ENCODE measurements at regions not wholly inside any gene's neighbourhood (a gene's known extent, or its start where the extent isn't known, plus 50 kb on each side); places are given as distances from the start of the nearest gene placed in this dataset.

DNA sequence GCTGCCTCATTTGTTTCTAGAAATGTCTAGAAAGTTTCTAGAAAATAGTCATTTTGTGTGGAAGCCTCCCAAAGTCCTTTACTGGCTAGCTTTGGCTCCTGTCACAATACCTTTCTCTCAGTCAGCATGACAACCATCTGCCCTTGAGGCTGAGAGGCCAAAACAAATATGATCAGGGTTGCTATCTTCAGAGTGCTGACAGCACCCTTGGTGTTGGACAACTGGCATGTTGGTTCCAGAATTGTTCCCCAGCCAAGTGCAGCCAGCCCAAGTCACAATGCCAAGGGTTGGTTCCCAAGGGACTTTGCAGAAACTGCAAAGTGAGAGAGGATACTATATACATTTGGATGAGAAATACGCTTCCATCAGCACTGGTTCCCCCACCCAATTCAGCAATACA lies 140.9 kb upstream of the GAS1 start:
- TF ChIP-seq, protein P1, sequence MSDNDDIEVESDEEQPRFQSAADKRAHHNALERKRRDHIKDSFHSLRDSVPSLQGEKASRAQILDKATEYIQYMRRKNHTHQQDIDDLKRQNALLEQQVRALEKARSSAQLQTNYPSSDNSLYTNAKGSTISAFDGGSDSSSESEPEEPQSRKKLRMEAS (IDR thresholded peaks at IDR 0.05; ENCODE audit: insufficient read depth, insufficient read length) = no peak
- TF ChIP-seq POLR2A (IDR thresholded peaks at IDR 0.05; ENCODE audit: low read depth, low read length) (no peak), GATA2 (IDR thresholded peaks at IDR 0.05; ENCODE audit: insufficient read depth, insufficient read length, low read depth, low read length) (no peak), JUN (IDR thresholded peaks at IDR 0.05; ENCODE audit: borderline replicate concordance, insufficient read depth, insufficient read length, low read depth) (no peak), POLR2AphosphoS5 (IDR thresholded peaks at IDR 0.05; ENCODE audit: insufficient read depth, low read depth, low read length) (no peak), MYC (IDR thresholded peaks at IDR 0.05; ENCODE audit: low read depth, low read length) (no peak), FOS (IDR thresholded peaks at IDR 0.05; ENCODE audit: borderline replicate concordance, insufficient read depth, low read length) (no peak), EZH2 (IDR thresholded peaks at IDR 0.05; ENCODE audit: borderline replicate concordance, low read depth, low read length, severe bottlenecking) (no peak)
- TF ChIP-seq, protein P2, sequence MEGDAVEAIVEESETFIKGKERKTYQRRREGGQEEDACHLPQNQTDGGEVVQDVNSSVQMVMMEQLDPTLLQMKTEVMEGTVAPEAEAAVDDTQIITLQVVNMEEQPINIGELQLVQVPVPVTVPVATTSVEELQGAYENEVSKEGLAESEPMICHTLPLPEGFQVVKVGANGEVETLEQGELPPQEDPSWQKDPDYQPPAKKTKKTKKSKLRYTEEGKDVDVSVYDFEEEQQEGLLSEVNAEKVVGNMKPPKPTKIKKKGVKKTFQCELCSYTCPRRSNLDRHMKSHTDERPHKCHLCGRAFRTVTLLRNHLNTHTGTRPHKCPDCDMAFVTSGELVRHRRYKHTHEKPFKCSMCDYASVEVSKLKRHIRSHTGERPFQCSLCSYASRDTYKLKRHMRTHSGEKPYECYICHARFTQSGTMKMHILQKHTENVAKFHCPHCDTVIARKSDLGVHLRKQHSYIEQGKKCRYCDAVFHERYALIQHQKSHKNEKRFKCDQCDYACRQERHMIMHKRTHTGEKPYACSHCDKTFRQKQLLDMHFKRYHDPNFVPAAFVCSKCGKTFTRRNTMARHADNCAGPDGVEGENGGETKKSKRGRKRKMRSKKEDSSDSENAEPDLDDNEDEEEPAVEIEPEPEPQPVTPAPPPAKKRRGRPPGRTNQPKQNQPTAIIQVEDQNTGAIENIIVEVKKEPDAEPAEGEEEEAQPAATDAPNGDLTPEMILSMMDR (IDR thresholded peaks at IDR 0.05; ENCODE audit: extremely low read depth in 1 of 2, insufficient read depth in 1 of 2, low read depth in 1 of 2, low read length in 2 of 2) = no peak
- no peak for DNase-seq (ENCODE audit: low read depth, low spot score)
- H3K4me1 ChIP-seq (ENCODE audit: control insufficient read depth, extremely low read depth, insufficient read depth, low read length) = no peaks in the 10 kb centered on the region
- no peak overlapping the region for H3K4me2 ChIP-seq (ENCODE audit: insufficient read depth, low read length)
- peaks cover 3% of the 10 kb centered on the region for H3K9me3 ChIP-seq (replicated peaks; ENCODE audit: control insufficient read depth, insufficient read depth, low read length)
- H3K27me3 ChIP-seq (ENCODE audit: control insufficient read depth in 2 of 2, insufficient read depth in 2 of 2, low read length in 2 of 2) = no peaks in the 10 kb centered on the region
- ChIA-PET CTCF (no interaction called here), POLR2A (no interaction called here)
- H3K27ac ChIP-seq (ENCODE audit: insufficient read depth, low read depth, low read length) = no peak overlapping the region
- intact Hi-C loops (cut with micrococcal nuclease) (no loop called here), dilution Hi-C loops (cut with MboI; ENCODE audit: extremely low pct_ligation_motif_present, low sequenced_read_pairs) (no loop called here)
- H4K20me1 ChIP-seq (replicated peaks; ENCODE audit: control insufficient read depth, extremely low read depth, insufficient read depth, low read length) = no peaks in the 10 kb centered on the region
- BruUV-seq (replicated peaks) = no TSS peak
- no peaks in the 10 kb centered on the region for H3K9me1 ChIP-seq (replicated peaks; ENCODE audit: control insufficient read depth, extremely low read depth, insufficient read depth, low read length)
- H3K36me3 ChIP-seq (ENCODE audit: control insufficient read depth in 2 of 2, extremely low read depth in 1 of 2, insufficient read depth in 2 of 2, low read length in 2 of 2) = no peaks in the 10 kb centered on the region
- H3K9ac ChIP-seq (replicated peaks; ENCODE audit: extremely low read depth, insufficient read depth, low read length) = no peak overlapping the region
- no peak overlapping the region for H2AFZ ChIP-seq (ENCODE audit: low read depth, low read length)
- H3K79me2 ChIP-seq (ENCODE audit: control insufficient read depth, insufficient read depth, low read length) = no peaks in the 10 kb centered on the region
- FAIRE-seq = no peak
- no peak overlapping the region for H3K4me3 ChIP-seq (replicated peaks in 1 of 3; ENCODE audit: insufficient read depth in 1 of 3, low read depth in 1 of 3, low read length in 3 of 3)

Measured in endothelial cell of umbilical vein (primary cell).